Endodermal cell (in vitro differentiated cells): ENCODE measurements at regions not wholly inside any gene's neighbourhood (a gene's known extent, or its start where the extent isn't known, plus 50 kb on each side); places are given as distances from the start of the nearest gene placed in this dataset.

Source experiments
- DNase-seq: peaks from one replicate; pipeline ENCODE4 v3.0.0-alpha.2; 2017
- H3K27ac ChIP-seq: 2 replicates; pipeline ENCODE4 v1.5.1; 2013; ENCODE audit warnings: mild to moderate bottlenecking, low read depth, low read length, moderate library complexity
- H3K27me3 ChIP-seq: 2 replicates; pipeline ENCODE4 v1.6.1; 2013; ENCODE audit warnings: mild to moderate bottlenecking, low read length, moderate library complexity; ENCODE audit not compliant: insufficient read depth, control insufficient read depth, poor library complexity, severe bottlenecking
- H3K36me3 ChIP-seq: 2 replicates; pipeline ENCODE4 v1.7.0; 2013; ENCODE audit warnings: mild to moderate bottlenecking, low read length, moderate library complexity; ENCODE audit not compliant: control insufficient read depth, insufficient read depth
- H3K4me1 ChIP-seq: one replicate; pipeline ENCODE4 v1.7.0; 2013; ENCODE audit warnings: low read length; ENCODE audit not compliant: control insufficient read depth, insufficient read depth
- H3K4me3 ChIP-seq: 2 replicates; pipeline ENCODE4 v1.5.1; 2013; ENCODE audit warnings: mild to moderate bottlenecking, low read length, moderate library complexity
- H3K9ac ChIP-seq: 2 replicates; pipeline ENCODE4 v1.6.1; 2013; ENCODE audit warnings: mild to moderate bottlenecking, low read length, moderate library complexity; ENCODE audit not compliant: poor library complexity, severe bottlenecking; ENCODE audit errors: extremely low read depth
- H3K9me3 ChIP-seq: 2 replicates; pipeline ENCODE4 v1.6.1; 2013; ENCODE audit warnings: mild to moderate bottlenecking, low read length, moderate library complexity; ENCODE audit not compliant: control insufficient read depth
- H3K27ac Mint-ChIP-seq: 2 replicates; pipeline ENCODE4 v1.8.0; 2020; ENCODE audit warnings: mixed read lengths
- H3K27me3 Mint-ChIP-seq: 2 replicates; pipeline ENCODE4 v1.8.0; 2021; ENCODE audit warnings: mild to moderate bottlenecking, mixed read lengths; ENCODE audit not compliant: insufficient read depth
- H3K36me3 Mint-ChIP-seq: 2 replicates; pipeline ENCODE4 v1.8.0; 2020; ENCODE audit warnings: low read depth, mixed read lengths
- H3K4me1 Mint-ChIP-seq: 2 replicates; pipeline ENCODE4 v1.8.0; 2020; ENCODE audit warnings: mixed read lengths
- H3K4me3 Mint-ChIP-seq: 2 replicates; pipeline ENCODE4 v1.8.0; 2020; ENCODE audit warnings: mild to moderate bottlenecking, moderate library complexity, mixed read lengths
- H3K9me3 Mint-ChIP-seq: 2 replicates; pipeline ENCODE4 v1.8.0; 2020; ENCODE audit warnings: mild to moderate bottlenecking, mixed read lengths
- WGBS, 2 experiments: methylation state at CpG; one replicate each; pipeline versions ENCODE4 v1.1.5 to v1.1.7; 2013; ENCODE audit warnings: missing lambda C conversion rate in 2 of 2, mixed read lengths in 1 of 2; ENCODE audit not compliant: insufficient coverage in 1 of 2, insufficient read length in 1 of 2; 5-methylcytosine and 5-hydroxymethylcytosine counted together
- TF ChIP-seq, protein P1 (sequence below): fragments of 200-600 bp; sonication (generic); conservative IDR thresholded peaks from 2 replicates; pipeline ENCODE4 v1.5.0; 2021; ENCODE audit warnings: antibody characterized with exemption, mild to moderate bottlenecking

DNA sequence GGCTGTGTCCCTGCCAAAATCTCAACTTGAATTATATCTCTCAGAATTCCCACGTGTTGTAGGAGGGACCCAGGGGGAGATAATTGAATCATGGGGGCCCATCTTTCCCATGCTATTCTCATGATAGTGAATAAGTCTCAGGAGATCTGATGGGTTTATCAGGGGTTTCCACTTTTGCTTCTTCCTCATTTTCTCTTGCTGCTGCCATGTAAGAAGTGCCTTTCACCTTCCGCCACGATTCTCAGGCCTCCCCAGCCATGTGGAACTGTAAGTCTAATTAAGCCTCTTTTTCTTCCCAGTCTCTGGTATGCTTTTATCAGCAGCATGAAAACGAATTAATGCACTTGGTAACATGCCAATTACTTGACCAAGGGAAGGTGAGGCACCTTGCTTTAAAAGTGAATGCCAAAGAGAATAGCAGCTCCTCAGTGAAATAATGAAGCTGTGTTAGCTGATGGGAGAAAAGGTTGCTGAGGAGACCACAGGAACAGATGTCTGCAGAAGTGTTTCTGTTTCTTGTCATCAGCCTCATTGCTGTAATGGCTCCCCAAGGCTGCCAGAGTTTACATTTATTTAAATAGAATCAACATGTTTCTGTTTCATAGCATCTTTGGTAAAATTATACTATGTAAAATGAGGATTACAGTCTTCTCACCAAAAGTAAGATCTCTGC, 89.0 kb upstream of the CD44 start:
- Histone ChIP-seq H3K9ac (no peak overlapping the region), H3K27ac (no peak overlapping the region), H3K36me3 (no peaks in the 10 kb centered on the region), H3K4me3 (no peak overlapping the region), H3K9me3 (no peaks in the 10 kb centered on the region), H3K27me3 (no peaks in the 10 kb centered on the region), H3K4me1 (no peaks in the 10 kb centered on the region)
- Mint-ChIP-seq H3K4me3 (no peak overlapping the region), H3K4me1 (peaks cover 4% of the 10 kb centered on the region), H3K9me3 (peaks cover 23% of the 10 kb centered on the region), H3K27ac (no peak overlapping the region), H3K36me3 (no peaks in the 10 kb centered on the region), H3K27me3 (peaks cover 5% of the 10 kb centered on the region)
- TF ChIP-seq, protein P1, sequence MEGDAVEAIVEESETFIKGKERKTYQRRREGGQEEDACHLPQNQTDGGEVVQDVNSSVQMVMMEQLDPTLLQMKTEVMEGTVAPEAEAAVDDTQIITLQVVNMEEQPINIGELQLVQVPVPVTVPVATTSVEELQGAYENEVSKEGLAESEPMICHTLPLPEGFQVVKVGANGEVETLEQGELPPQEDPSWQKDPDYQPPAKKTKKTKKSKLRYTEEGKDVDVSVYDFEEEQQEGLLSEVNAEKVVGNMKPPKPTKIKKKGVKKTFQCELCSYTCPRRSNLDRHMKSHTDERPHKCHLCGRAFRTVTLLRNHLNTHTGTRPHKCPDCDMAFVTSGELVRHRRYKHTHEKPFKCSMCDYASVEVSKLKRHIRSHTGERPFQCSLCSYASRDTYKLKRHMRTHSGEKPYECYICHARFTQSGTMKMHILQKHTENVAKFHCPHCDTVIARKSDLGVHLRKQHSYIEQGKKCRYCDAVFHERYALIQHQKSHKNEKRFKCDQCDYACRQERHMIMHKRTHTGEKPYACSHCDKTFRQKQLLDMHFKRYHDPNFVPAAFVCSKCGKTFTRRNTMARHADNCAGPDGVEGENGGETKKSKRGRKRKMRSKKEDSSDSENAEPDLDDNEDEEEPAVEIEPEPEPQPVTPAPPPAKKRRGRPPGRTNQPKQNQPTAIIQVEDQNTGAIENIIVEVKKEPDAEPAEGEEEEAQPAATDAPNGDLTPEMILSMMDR = no peak
- DNase-seq = no peak
- 88 to 96% methylated on average over 3 to 4 of the region's 4 CpGs for WGBS, 2 experiments

DNA sequence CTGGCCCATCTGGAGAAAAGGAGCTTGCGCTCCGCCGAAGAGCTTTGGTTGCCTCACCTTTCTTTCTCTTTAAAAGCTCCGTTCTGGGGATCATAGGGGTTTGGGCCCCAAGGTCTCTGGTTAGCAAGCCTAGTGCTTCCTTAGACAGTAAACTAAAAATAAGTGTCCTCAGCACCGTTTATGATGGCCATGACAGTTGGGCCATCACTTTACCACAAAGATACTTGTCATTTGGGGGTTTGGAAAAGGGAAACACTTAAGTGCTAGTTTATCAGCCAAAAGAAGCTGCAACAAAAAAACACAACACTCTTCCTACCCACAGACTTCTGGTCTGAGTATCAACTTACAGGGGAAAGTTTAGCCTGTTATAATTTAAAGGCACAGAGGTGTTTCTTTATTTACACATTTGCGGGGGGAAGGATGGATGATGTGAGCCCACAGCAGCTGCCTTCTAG, 88.4 kb upstream of the CD44 start:
- peaks cover 5% of the 10 kb centered on the region for H3K27me3 Mint-ChIP-seq
- no peaks in the 10 kb centered on the region for H3K36me3 Mint-ChIP-seq
- no peaks in the 10 kb centered on the region for H3K36me3 ChIP-seq
- H3K4me1 ChIP-seq = no peaks in the 10 kb centered on the region
- no peaks in the 10 kb centered on the region for H3K27me3 ChIP-seq
- no peak for DNase-seq
- TF ChIP-seq, protein P1 = no peak
- no peaks in the 10 kb centered on the region for H3K9me3 ChIP-seq
- H3K9me3 Mint-ChIP-seq = peaks cover 23% of the 10 kb centered on the region
- no peak overlapping the region for H3K27ac Mint-ChIP-seq
- no peak overlapping the region for H3K4me3 ChIP-seq
- no peak overlapping the region for H3K9ac ChIP-seq
- H3K4me1 Mint-ChIP-seq = peaks cover under 1% of the 10 kb centered on the region
- no peak overlapping the region for H3K27ac ChIP-seq
- 91 to 93% methylated on average over 5 to 6 of the region's 6 CpGs for WGBS, 2 experiments
- H3K4me3 Mint-ChIP-seq = no peak overlapping the region

GRCh38 chr11:35056391-35057093, 82.4 kb upstream of the CD44 start:
- no peak overlapping the region for H3K9ac ChIP-seq
- H3K4me1 Mint-ChIP-seq = no peaks in the 10 kb centered on the region
- no peaks in the 10 kb centered on the region for H3K4me1 ChIP-seq
- H3K27me3 Mint-ChIP-seq = no peaks in the 10 kb centered on the region
- no peaks in the 10 kb centered on the region for H3K27me3 ChIP-seq
- no peaks in the 10 kb centered on the region for H3K9me3 ChIP-seq
- no peak overlapping the region for H3K27ac Mint-ChIP-seq
- no peak overlapping the region for H3K27ac ChIP-seq
- TF ChIP-seq, protein P1 = no peak
- H3K4me3 Mint-ChIP-seq = no peak overlapping the region
- H3K36me3 Mint-ChIP-seq = no peaks in the 10 kb centered on the region
- H3K36me3 ChIP-seq = no peaks in the 10 kb centered on the region
- 86 to 93% methylated on average over 1 of the region's 1 CpG for WGBS, 2 experiments
- H3K9me3 Mint-ChIP-seq = no peaks in the 10 kb centered on the region
- H3K4me3 ChIP-seq = no peak overlapping the region
- DNase-seq = no peak
